ENCODE measurements at regions not wholly inside any gene's neighbourhood (a gene's known extent, or its start where the extent isn't known, plus 50 kb on each side); places are given as distances from the start of the nearest gene placed in this dataset.

DNA sequence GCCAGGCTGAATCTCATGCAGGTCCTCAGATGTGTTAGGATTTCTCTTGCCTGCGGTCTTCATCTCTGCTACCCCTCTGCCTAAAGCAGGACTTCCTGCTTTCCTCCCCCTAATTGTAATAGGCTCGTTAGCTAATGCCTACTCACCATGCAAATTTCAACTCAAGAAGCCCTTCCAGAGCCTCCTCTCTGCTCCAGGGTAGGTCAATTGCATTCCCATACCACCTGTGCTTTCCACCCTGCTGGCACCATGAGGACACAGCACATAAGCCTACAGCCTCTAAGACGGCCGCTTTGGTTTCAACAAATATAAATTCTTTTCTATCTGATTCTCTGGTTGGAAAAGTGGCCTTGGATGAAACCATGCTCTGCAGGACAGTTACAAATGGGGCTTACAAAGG, 93.9 kb downstream of the QDPR start:
- no peak for TF ChIP-seq POLR2A (IDR thresholded peaks at IDR 0.05; ENCODE audit: low read length)
- TF ChIP-seq GATA1 (IDR thresholded peaks at IDR 0.05; ENCODE audit: low read depth, low read length), result no peak

Data from erythroblast (primary cell).